ENCODE measurements at regions not wholly inside any gene's neighbourhood (a gene's known extent, or its start where the extent isn't known, plus 50 kb on each side); places are given as distances from the start of the nearest gene placed in this dataset.
A peak's percentile ranks its signal among the peaks of the same experiment; 100 is the strongest.

DNA sequence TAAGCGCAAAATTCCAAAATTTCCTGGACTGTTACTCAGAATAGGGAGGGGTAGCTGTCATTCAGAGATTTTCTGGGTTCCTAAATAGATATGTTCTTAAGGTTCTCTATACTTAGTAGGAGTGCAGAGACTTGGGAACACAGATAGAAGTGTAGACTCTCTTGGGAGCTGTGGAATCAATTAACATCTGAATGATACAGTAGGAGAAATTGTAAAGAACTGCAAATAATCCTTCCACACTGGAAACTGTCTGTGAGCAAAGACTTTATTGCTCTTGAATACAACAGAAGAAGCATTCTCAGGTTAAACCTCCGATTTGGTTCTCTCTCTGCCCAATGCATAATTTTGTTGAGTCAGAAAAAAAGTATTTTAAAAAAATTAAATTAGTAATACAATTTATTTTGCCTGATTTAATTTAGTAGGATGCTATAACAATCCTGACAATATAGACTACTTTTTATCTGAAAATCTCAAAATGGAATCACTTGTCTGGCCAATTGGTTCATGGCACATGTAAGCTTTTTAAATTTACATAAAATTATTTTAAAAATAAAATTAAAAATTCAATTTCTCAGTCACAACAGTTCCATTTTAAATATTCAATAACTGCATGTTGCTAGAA is 1754.3 kb downstream of the PLA2G4A start:
- no peak overlapping the region for H3K4me3 Mint-ChIP-seq (ENCODE audit: low read depth)
- no peaks in the 10 kb centered on the region for H3K9me3 Mint-ChIP-seq (ENCODE audit: low read depth)
- no peak overlapping the region for H3K27ac Mint-ChIP-seq
- H3K27me3 Mint-ChIP-seq = no peaks in the 10 kb centered on the region
- no peaks in the 10 kb centered on the region for H3K4me1 Mint-ChIP-seq (ENCODE audit: low read depth)
- TF ChIP-seq, protein P1, sequence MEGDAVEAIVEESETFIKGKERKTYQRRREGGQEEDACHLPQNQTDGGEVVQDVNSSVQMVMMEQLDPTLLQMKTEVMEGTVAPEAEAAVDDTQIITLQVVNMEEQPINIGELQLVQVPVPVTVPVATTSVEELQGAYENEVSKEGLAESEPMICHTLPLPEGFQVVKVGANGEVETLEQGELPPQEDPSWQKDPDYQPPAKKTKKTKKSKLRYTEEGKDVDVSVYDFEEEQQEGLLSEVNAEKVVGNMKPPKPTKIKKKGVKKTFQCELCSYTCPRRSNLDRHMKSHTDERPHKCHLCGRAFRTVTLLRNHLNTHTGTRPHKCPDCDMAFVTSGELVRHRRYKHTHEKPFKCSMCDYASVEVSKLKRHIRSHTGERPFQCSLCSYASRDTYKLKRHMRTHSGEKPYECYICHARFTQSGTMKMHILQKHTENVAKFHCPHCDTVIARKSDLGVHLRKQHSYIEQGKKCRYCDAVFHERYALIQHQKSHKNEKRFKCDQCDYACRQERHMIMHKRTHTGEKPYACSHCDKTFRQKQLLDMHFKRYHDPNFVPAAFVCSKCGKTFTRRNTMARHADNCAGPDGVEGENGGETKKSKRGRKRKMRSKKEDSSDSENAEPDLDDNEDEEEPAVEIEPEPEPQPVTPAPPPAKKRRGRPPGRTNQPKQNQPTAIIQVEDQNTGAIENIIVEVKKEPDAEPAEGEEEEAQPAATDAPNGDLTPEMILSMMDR (IDR thresholded peaks at IDR 0.05; ENCODE audit: unreplicated experiment) = no peak
- DNase-seq (ENCODE audit: low spot score, unreplicated experiment) = no peak
- no peaks in the 10 kb centered on the region for H3K36me3 Mint-ChIP-seq (ENCODE audit: insufficient read depth)

- no peaks in the 10 kb centered on the region for H3K27me3 Mint-ChIP-seq
- no peaks in the 10 kb centered on the region for H3K36me3 Mint-ChIP-seq (ENCODE audit: insufficient read depth)
- no peaks in the 10 kb centered on the region for H3K9me3 Mint-ChIP-seq (ENCODE audit: low read depth)
- no peaks in the 10 kb centered on the region for H3K4me1 Mint-ChIP-seq (ENCODE audit: low read depth)
- no peak overlapping the region for H3K4me3 Mint-ChIP-seq (ENCODE audit: low read depth)
- H3K27ac Mint-ChIP-seq = no peak overlapping the region
- DNase-seq (ENCODE audit: low spot score, unreplicated experiment) = no peak
- TF ChIP-seq, protein P1 (IDR thresholded peaks at IDR 0.05; ENCODE audit: unreplicated experiment) = no peak
Observed at GRCh38 chr1:188584119-188584518, 1755.4 kb downstream of the PLA2G4A start.

- no peaks in the 10 kb centered on the region for H3K36me3 Mint-ChIP-seq (ENCODE audit: insufficient read depth)
- H3K9me3 Mint-ChIP-seq (ENCODE audit: low read depth) = peaks cover 3% of the 10 kb centered on the region
- H3K4me3 Mint-ChIP-seq (ENCODE audit: low read depth) = no peak overlapping the region
- no peak for DNase-seq (ENCODE audit: low spot score, unreplicated experiment)
- TF ChIP-seq, protein P1 (IDR thresholded peaks at IDR 0.05; ENCODE audit: unreplicated experiment) = no peak
- no peaks in the 10 kb centered on the region for H3K27me3 Mint-ChIP-seq
- H3K4me1 Mint-ChIP-seq (ENCODE audit: low read depth) = no peaks in the 10 kb centered on the region
- no peak overlapping the region for H3K27ac Mint-ChIP-seq
Observed at GRCh38 chr1:188590641-188591040, 1761.9 kb downstream of the PLA2G4A start.

- H3K27ac Mint-ChIP-seq = no peak overlapping the region
- no peak for DNase-seq (ENCODE audit: low spot score, unreplicated experiment)
- H3K4me3 Mint-ChIP-seq (ENCODE audit: low read depth) = no peak overlapping the region
- H3K27me3 Mint-ChIP-seq = no peaks in the 10 kb centered on the region
- TF ChIP-seq, protein P1 (IDR thresholded peaks at IDR 0.05; ENCODE audit: unreplicated experiment) = peak; percentile 37
- peaks cover 3% of the 10 kb centered on the region for H3K9me3 Mint-ChIP-seq (ENCODE audit: low read depth)
- no peaks in the 10 kb centered on the region for H3K36me3 Mint-ChIP-seq (ENCODE audit: insufficient read depth)
- no peaks in the 10 kb centered on the region for H3K4me1 Mint-ChIP-seq (ENCODE audit: low read depth)
Observed at GRCh38 chr1:188594542-188595235, 1765.9 kb downstream of the PLA2G4A start.

- Mint-ChIP-seq H3K27ac (no peak overlapping the region), H3K27me3 (no peaks in the 10 kb centered on the region), H3K4me3 (ENCODE audit: low read depth) (no peak overlapping the region), H3K4me1 (ENCODE audit: low read depth) (no peaks in the 10 kb centered on the region), H3K36me3 (ENCODE audit: insufficient read depth) (no peaks in the 10 kb centered on the region), H3K9me3 (ENCODE audit: low read depth) (no peaks in the 10 kb centered on the region)
- no peak for DNase-seq (ENCODE audit: low spot score, unreplicated experiment)
- TF ChIP-seq, protein P1 (IDR thresholded peaks at IDR 0.05; ENCODE audit: unreplicated experiment) = no peak
Observed at GRCh38 chr1:188599313-188599712, 1770.6 kb downstream of the PLA2G4A start.

Measured in progenitor cell of endocrine pancreas (in vitro differentiated cells).